ENCODE measurements at regions not wholly inside any gene's neighbourhood (a gene's known extent, or its start where the extent isn't known, plus 50 kb on each side); places are given as distances from the start of the nearest gene placed in this dataset.
"Not testable (repeated sequence)": the region's sequence is repeated elsewhere in the genome, so short reads cannot be mapped to it uniquely, and the experiment has no call there.

- TF ChIP-seq CTCF (conservative IDR thresholded peaks at IDR 0.05); ZFX (IDR thresholded peaks at IDR 0.05): not testable (repeated sequence)
These were observed 1940.6 kb downstream of the FOXD4L5 start for GRCh38 chr9:63344408-63344807.

Measured in C4-2B (cell line).